Astrocyte (in vitro differentiated cells and primary cell): ENCODE measurements at regions not wholly inside any gene's neighbourhood (a gene's known extent, or its start where the extent isn't known, plus 50 kb on each side); places are given as distances from the start of the nearest gene placed in this dataset.

ENCODE experiments used
- EZH2 ChIP-seq: IDR thresholded peaks from 2 replicates; pipeline ENCODE4 v1.6.1; 2012; ENCODE audit warnings: mild to moderate bottlenecking, low read length, inconsistent platforms; ENCODE audit not compliant: insufficient read depth
- TF ChIP-seq, protein P1 (sequence below): IDR thresholded peaks from 2 replicates; pipeline ENCODE4 v1.5.1; 2011; ENCODE audit warnings: low read depth, mild to moderate bottlenecking, inconsistent platforms, low read length, moderate library complexity; ENCODE audit not compliant: insufficient read depth

- TF ChIP-seq, protein P1, sequence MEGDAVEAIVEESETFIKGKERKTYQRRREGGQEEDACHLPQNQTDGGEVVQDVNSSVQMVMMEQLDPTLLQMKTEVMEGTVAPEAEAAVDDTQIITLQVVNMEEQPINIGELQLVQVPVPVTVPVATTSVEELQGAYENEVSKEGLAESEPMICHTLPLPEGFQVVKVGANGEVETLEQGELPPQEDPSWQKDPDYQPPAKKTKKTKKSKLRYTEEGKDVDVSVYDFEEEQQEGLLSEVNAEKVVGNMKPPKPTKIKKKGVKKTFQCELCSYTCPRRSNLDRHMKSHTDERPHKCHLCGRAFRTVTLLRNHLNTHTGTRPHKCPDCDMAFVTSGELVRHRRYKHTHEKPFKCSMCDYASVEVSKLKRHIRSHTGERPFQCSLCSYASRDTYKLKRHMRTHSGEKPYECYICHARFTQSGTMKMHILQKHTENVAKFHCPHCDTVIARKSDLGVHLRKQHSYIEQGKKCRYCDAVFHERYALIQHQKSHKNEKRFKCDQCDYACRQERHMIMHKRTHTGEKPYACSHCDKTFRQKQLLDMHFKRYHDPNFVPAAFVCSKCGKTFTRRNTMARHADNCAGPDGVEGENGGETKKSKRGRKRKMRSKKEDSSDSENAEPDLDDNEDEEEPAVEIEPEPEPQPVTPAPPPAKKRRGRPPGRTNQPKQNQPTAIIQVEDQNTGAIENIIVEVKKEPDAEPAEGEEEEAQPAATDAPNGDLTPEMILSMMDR = no peak
- TF ChIP-seq EZH2 = no peak
Measured at GRCh38 chr17:74151551-74152315, 51.7 kb upstream of the RPL38 start.
